Urothelium cell line (cell line): ENCODE measurements at regions not wholly inside any gene's neighbourhood (a gene's known extent, or its start where the extent isn't known, plus 50 kb on each side); places are given as distances from the start of the nearest gene placed in this dataset.
A peak's percentile ranks its signal among the peaks of the same experiment; 100 is the strongest.

Experiments used
- DNase-seq: peaks from one replicate; pipeline ENCODE4 v3.0.0; 2011; ENCODE audit warnings: low spot score, mixed read lengths
- FAIRE-seq: peaks from 2 replicates; lab custom pipeline; 2011; peaks lifted over from hg19 to GRCh38; lab: Jason Lieb, UNC

DNA sequence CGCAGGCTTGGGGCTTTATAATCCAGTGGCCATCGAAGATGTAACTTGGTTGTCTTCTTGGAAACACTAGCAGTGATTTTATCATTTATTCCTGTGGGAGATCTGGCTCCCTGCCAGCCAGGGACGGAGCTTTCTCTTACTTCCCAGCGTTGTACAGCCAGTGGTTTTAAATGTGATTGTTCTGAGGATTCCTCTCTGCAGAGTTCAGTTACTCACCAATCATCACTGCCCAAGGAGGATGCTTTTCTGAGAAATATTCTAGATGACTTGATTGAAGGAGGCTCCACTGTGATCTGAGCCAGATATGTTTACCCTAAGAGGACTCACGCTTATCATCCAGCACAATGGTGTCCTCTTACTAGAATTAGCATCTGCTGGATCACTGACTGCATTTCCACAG is 744.3 kb downstream of the RNF144A start:
- DNase-seq (no peak), FAIRE-seq (no peak)

- no peak for FAIRE-seq
Observed at GRCh38 chr2:7665880-7666279, 748.7 kb downstream of the RNF144A start.

GRCh38 chr2:7666596-7667259 is 749.5 kb downstream of the RNF144A start:
- DNase-seq (no peak), FAIRE-seq (no peak)

More at GRCh38 chr2:7665880-7666279, 748.7 kb downstream of the RNF144A start:
- DNase-seq: no peak

DNA sequence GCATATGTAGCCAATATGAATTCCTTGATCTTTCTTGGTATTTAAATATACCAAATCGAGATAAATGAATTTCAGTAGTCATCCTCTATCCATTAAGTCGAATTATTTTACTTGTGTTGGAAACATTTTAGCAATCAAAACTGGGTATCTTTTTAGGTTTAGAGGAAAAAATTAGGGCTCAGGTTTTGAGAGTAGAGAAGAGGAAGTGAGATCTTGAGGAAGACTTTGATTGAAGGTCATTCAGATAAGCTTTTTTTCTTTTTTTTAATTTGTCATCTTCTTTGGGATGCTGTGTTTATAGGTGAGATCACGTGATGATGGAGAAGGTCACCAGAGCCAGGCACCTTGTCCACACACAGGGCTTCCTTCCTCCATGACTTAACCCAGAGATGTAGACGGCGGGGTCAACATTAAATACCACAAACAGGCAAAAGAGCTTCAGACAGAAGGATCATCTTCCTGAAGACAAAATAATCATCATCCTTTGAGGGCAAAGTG is 750.1 kb downstream of the RNF144A start:
- DNase-seq (no peak), FAIRE-seq (no peak)

GRCh38 chr2:7670905-7671641 is 753.9 kb downstream of the RNF144A start:
- DNase-seq: no peak

DNA sequence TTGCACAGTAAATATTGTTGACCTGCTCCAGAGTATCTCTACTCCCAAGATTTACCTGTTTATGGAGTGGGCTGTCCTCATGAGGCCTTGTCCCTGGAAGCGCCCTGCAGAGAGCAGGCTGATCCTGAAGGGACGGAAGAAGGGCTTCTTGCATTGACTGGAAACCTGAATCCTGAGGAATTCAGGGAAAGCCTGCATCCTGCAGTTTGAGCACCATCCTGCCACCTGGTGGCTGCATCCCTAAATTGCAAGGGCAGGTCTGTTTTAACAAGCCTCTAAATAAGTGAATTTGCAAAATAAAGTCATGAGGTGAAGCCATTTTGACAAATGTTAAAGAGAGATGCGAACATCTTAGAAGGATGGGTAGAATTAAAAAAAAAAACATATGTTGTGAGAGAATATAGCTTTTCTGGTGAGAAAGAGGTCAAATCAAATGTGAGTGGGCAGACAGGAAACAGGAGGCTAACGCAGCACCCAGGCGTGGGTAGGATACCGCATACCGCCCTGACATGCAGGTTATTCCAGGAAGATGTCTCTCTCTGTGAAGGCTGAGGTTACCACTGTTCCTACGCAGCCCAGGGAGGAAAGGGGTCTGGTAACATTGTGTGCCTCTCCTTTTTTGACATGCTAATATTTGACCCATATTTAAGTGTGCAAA is 754.9 kb downstream of the RNF144A start:
- FAIRE-seq (no peak), DNase-seq (peak; percentile 43)

More at GRCh38 chr2:7670905-7671641, 753.9 kb downstream of the RNF144A start:
- FAIRE-seq: no peak

GRCh38 chr2:7672685-7673071 is 755.5 kb downstream of the RNF144A start:
- FAIRE-seq (no peak), DNase-seq (no peak)

GRCh38 chr2:7673101-7673500 is 755.9 kb downstream of the RNF144A start:
- DNase-seq: no peak
- no peak for FAIRE-seq

GRCh38 chr2:7673853-7674252 is 756.6 kb downstream of the RNF144A start:
- FAIRE-seq: no peak
- DNase-seq: no peak

DNA sequence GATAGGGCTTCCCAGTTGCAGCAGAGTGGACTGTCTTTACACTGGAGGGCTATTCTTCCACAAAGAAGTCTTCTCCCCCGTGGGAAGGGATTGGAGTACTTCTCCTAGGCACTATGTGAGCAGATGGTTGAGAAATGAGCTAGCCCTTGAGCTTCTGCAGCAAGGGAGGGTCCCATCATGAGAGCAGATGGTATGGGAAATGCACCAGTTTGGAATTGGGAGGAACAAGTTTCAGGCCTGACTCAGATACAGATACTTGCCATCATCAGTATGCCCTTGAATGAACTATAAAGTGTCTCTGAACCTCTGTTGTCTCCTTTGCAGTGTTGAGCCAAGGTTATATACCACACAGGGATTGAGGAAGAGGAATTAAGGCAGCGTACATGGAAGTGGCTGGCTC is 757.4 kb downstream of the RNF144A start:
- no peak for FAIRE-seq
- no peak for DNase-seq

GRCh38 chr2:7676714-7677113 is 759.5 kb downstream of the RNF144A start:
- DNase-seq (no peak), FAIRE-seq (no peak)

DNA sequence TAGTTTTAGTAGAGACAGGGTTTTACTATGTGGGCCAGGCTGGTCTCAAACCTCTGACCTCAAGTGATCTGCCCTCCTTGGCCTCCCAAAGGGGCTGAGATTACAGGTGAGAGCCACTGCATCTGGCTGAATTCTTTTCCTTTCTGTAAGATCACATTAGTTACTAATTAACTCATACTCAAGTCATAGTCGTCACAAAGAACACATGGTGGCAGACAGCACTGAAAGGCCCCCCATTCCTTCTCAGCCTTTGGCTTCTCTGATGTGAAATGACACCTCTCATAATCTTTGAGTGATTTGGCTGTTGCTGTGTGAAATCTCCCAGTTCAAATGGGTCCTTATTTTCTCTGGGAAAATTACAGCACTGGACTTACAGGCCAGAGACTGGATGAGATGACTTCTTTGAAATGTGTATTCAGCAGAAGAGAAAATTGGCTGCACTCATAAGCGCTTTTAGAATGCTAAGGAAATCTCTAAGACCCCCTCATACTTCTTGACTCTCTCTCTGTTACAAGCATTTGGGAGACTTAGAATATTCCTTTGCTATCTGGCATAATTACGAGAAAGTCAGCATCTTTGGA is 764.8 kb downstream of the RNF144A start:
- DNase-seq (no peak), FAIRE-seq (no peak)

DNA sequence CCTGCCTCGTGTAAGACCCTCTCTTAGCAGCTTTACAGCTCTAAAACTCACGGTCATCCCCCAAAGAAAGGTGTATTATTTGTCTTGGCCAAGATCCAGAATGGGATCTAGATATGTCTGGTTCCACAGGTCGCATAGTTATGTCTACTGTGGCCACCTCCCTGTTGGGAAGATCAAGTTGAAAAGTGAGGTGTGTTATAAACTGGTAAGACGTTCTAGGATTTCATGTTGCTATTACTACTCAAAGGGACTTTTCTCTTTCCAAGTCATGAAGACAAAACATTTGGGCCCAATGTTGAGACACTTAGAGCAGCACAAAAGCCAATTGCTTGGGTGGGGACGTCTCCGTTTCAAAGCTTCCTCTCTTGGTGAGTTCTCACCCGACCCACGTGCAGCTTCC is 766.0 kb downstream of the RNF144A start:
- no peak for FAIRE-seq

DNA sequence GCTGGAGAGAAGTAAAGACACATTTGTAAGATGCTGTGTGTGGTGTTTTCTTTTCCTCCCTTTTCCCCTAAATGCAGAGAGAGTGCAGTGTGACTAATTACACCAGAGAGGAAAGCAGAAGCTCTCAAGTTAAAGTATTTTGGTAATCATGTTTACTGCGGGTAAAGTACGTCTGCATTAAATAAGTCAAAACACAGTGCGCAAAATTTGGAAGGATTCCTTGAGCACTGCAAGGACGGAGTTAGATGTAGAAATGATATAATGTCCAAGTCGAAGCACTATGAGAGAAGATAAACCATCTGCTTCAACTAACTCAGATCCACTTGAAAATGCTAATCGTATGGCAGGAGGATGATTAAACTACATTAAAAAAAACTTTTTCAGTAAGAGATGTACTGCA is 766.5 kb downstream of the RNF144A start:
- DNase-seq (no peak), FAIRE-seq (no peak)

More for the DNA sequence above, 766.0 kb downstream of the RNF144A start:
- DNase-seq: no peak

DNA sequence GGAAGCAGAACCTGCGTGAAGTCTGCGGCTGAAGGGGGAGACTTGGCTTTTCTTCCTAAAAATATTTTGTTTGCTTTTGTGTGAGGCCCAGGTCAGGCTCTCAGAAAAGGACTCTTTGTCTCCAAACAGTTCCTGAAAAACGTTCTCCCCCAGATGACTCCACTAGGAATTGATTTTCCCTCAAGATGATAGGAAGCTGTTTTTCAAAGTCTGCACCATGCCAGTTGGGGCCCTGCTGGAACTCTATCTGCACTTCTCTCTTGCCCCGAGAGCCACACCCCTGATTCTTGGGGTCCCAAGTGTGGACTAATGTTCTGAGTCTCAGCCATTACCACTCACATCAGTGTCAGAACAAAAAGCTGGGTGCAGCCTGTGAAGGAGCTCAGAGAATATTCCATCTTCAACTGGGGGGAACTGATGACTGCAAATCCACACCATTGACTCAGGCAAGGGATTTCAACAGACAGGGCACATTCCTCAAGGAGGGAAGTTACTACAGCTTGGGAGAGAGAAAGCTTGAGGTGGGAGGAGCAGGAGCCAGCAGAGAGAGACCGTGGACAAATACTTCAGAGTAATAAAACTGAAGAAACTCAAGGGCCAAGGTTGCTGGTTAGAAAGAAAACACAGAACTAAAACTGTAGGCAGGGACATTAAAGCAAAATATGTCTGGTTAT is 768.3 kb downstream of the RNF144A start:
- DNase-seq (peak; percentile 10), FAIRE-seq (no peak)

DNA sequence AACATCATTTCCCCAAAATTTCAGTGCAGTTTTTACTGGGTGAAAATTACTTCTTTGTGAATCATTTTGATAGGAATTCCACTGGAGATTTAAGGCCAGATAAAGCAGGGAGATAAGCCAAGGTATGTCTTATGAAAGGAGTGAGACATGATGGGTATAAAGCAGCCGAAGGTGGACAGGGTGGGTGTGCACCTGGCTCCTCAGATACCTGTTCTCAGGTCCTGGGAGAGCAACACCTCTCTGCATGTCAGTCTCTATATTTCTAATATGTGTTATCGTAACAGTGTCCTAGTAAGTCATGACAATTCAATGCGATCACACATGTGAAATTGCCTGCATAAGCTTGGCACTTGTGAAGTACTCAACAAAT is 768.8 kb downstream of the RNF144A start:
- FAIRE-seq: no peak

GRCh38 chr2:7691961-7692656 is 774.9 kb downstream of the RNF144A start:
- DNase-seq: no peak
- no peak for FAIRE-seq

More for the DNA sequence above, 768.8 kb downstream of the RNF144A start:
- no peak for DNase-seq

- no peak for FAIRE-seq
- no peak for DNase-seq
Observed at GRCh38 chr2:7692657-7693161, 775.5 kb downstream of the RNF144A start.

DNA sequence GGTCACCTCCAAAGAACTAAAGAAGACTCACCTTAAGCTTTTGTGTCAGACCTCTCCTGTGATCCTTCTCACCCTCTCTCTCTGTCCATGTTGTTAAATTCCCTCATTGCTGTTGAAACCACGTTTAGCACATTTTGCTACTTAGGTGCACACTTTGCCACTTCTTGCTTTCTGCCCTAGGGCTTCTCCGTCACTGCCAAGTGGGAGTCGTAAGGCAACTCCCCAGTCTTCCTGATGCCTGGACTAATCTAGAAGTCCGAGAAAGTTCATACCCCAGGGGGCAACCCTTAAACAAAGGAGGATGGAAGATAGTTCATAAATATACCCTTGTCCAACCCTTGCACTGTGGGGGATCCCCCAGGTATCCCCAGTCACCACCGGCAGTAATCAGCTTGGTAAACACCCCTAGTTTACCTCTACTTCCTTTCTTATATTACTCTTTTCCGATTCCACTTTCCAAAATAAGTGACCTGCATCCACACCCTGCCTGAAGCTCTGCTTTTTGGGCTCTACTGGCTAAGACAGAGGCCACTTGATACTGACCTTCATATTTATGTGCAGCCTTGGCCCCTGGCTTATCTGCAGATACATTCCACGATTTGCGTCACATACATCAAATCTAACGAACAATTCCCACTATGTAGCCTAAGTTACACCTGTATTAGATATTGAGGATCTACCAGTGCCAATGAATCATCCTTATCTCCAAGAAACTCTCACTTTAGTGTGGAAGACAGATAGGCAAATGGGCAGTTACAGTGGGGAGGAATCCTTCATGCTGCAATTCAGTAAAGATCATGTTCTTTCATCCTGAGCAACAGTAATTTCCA is 776.2 kb downstream of the RNF144A start:
- DNase-seq (no peak), FAIRE-seq (no peak)
